CD4-positive, alpha-beta T cell treated with Interleukin-4 for 1 hour (primary cell): ENCODE measurements at regions not wholly inside any gene's neighbourhood (a gene's known extent, or its start where the extent isn't known, plus 50 kb on each side); places are given as distances from the start of the nearest gene placed in this dataset.

ENCODE experiments used
- DNase-seq, 2 donors: peaks; one replicate each; pipeline ENCODE4 v3.0.0-alpha.2; 2020 to 2022

- DNase-seq = no peak
Measured at GRCh38 chr10:118537623-118538022, 57.8 kb downstream of the PRLHR start.

- DNase-seq = no peak
Measured at GRCh38 chr10:118534136-118534535, 61.3 kb downstream of the PRLHR start.

- DNase-seq = peak in 1 of 2 donors; percentile 48
Measured at GRCh38 chr10:118531105-118531852, 64.2 kb downstream of the PRLHR start.

GRCh38 chr10:118528426-118528825 lies 67.0 kb downstream of the PRLHR start:
- no peak for DNase-seq

- DNase-seq = no peak
Measured at GRCh38 chr10:118523775-118524174, 71.7 kb downstream of the PRLHR start.

- no peak for DNase-seq
Measured at GRCh38 chr10:118522791-118523498, 72.5 kb downstream of the PRLHR start.

- no peak for DNase-seq
Measured at GRCh38 chr10:118521415-118522117, 73.9 kb downstream of the PRLHR start.

GRCh38 chr10:118520116-118520742 lies 75.2 kb downstream of the PRLHR start:
- no peak for DNase-seq

- no peak for DNase-seq
Measured at GRCh38 chr10:118518095-118518494, 77.4 kb downstream of the PRLHR start.

- DNase-seq = no peak
Measured at GRCh38 chr10:118516716-118517115, 78.7 kb downstream of the PRLHR start.

- DNase-seq = no peak
Measured at GRCh38 chr10:118513174-118513573, 82.3 kb downstream of the PRLHR start.

GRCh38 chr10:118511711-118512110 lies 83.7 kb downstream of the PRLHR start:
- DNase-seq = no peak

- no peak for DNase-seq
Measured at GRCh38 chr10:118508863-118509262, 86.6 kb downstream of the PRLHR start.

GRCh38 chr10:118508355-118508754 lies 87.1 kb downstream of the PRLHR start:
- no peak for DNase-seq

- no peak for DNase-seq
Measured at GRCh38 chr10:118506671-118507590, 88.5 kb downstream of the PRLHR start.

- no peak for DNase-seq
Measured at GRCh38 chr10:118505363-118505762, 90.1 kb downstream of the PRLHR start.

- no peak for DNase-seq
Measured at GRCh38 chr10:118504467-118505205, 90.8 kb downstream of the PRLHR start.

- no peak for DNase-seq
Measured at GRCh38 chr10:118504044-118504443, 91.4 kb downstream of the PRLHR start.

- no peak for DNase-seq
Measured at GRCh38 chr10:118503192-118503591, 92.3 kb downstream of the PRLHR start.

GRCh38 chr10:118501637-118502440 lies 93.6 kb downstream of the PRLHR start:
- DNase-seq = no peak

- no peak for DNase-seq
Measured at GRCh38 chr10:118501171-118501570, 94.3 kb downstream of the PRLHR start.
